Panc1 (cell line): ENCODE measurements at regions not wholly inside any gene's neighbourhood (a gene's known extent, or its start where the extent isn't known, plus 50 kb on each side); places are given as distances from the start of the nearest gene placed in this dataset.

Experiments
- CTCF ChIP-seq: fragments of 450-650 bp; IDR thresholded peaks from 2 replicates; pipeline ENCODE4 v1.5.1; 2017; ENCODE audit warnings: mild to moderate bottlenecking
- POLR2AphosphoS5 ChIP-seq: IDR thresholded peaks from 2 replicates; pipeline ENCODE4 v1.6.1; 2012; ENCODE audit warnings: mild to moderate bottlenecking, low read depth, low read length, moderate library complexity
- REST ChIP-seq, 2 experiments: IDR thresholded peaks; 2 replicates each; pipeline ENCODE4 v1.6.1; 2011 to 2012; ENCODE audit warnings: low read depth in 2 of 2, control low read depth in 1 of 2, low read length in 1 of 2, mild to moderate bottlenecking in 1 of 2, moderate library complexity in 1 of 2; ENCODE audit not compliant: insufficient read depth in 1 of 2
- SIN3A ChIP-seq: IDR thresholded peaks from 2 replicates; pipeline ENCODE4 v1.6.1; 2012; ENCODE audit warnings: low read depth, mild to moderate bottlenecking, low read length, moderate library complexity, borderline replicate concordance; ENCODE audit not compliant: insufficient read depth
- TCF7L2 ChIP-seq: IDR thresholded peaks from 2 replicates; pipeline ENCODE4 v1.6.1; 2011; ENCODE audit warnings: mild to moderate bottlenecking, low read depth, low read length, inconsistent platforms

GRCh38 chr2:104528101-104528500, 325.8 kb upstream of the POU3F3 start:
- no peak for TF ChIP-seq POLR2AphosphoS5
- TF ChIP-seq CTCF: no peak
- no peak for TF ChIP-seq REST (IDR thresholded peaks at IDR 0.05; ENCODE audit: insufficient read depth in 1 of 2, low read depth in 2 of 2, low read length in 1 of 2)
- no peak for TF ChIP-seq SIN3A
- no peak for TF ChIP-seq TCF7L2
